ENCODE measurements at regions not wholly inside any gene's neighbourhood (a gene's known extent, or its start where the extent isn't known, plus 50 kb on each side); places are given as distances from the start of the nearest gene placed in this dataset.

GRCh38 chr20:22456109-22456508, 128.3 kb downstream of the FOXA2 start:
- H3K9me3 Mint-ChIP-seq = peaks cover 0 to 9% (median 3%) of the 10 kb centered on the region in 5 donors
- H3K4me1 ChIP-seq (ENCODE audit: insufficient read depth, low read length) = no peaks in the 10 kb centered on the region
- no peaks in the 10 kb centered on the region for H3K27me3 Mint-ChIP-seq
- POLR2A ChIA-PET = no interaction called here
- H3K36me3 Mint-ChIP-seq = no peaks in the 10 kb centered on the region
- H3K27ac Mint-ChIP-seq = no peak overlapping the region
- no peaks in the 10 kb centered on the region for H3K36me3 ChIP-seq (ENCODE audit: insufficient read depth, low read length)
- H3K4me3 ChIP-seq (ENCODE audit: low read length) = no peak overlapping the region
- no peaks in the 10 kb centered on the region for H3K27me3 ChIP-seq (ENCODE audit: insufficient read depth, low read length, poor library complexity, severe bottlenecking)
- H3K4me1 Mint-ChIP-seq = no peaks in the 10 kb centered on the region
- H3K9me3 ChIP-seq (ENCODE audit: low read length) = no peaks in the 10 kb centered on the region
- DNase-seq = no peak
- H3K27ac ChIP-seq (ENCODE audit: low read depth, low read length) = no peak overlapping the region
- H3K4me3 Mint-ChIP-seq = no peak overlapping the region
- CTCF ChIA-PET = no interaction called here

GRCh38 chr20:22455259-22455658, 129.1 kb downstream of the FOXA2 start:
- CTCF ChIA-PET = no interaction called here
- H3K36me3 Mint-ChIP-seq = no peaks in the 10 kb centered on the region
- H3K27ac ChIP-seq (ENCODE audit: low read depth, low read length) = no peak overlapping the region
- H3K9me3 Mint-ChIP-seq = peaks cover 0 to 11% (median 0%) of the 10 kb centered on the region in 5 donors
- H3K27me3 Mint-ChIP-seq = no peaks in the 10 kb centered on the region
- H3K27me3 ChIP-seq (ENCODE audit: insufficient read depth, low read length, poor library complexity, severe bottlenecking) = no peaks in the 10 kb centered on the region
- H3K36me3 ChIP-seq (ENCODE audit: insufficient read depth, low read length) = no peaks in the 10 kb centered on the region
- H3K4me3 ChIP-seq (ENCODE audit: low read length) = no peak overlapping the region
- DNase-seq = no peak
- POLR2A ChIA-PET = no interaction called here
- H3K27ac Mint-ChIP-seq = no peak overlapping the region
- H3K4me3 Mint-ChIP-seq = no peak overlapping the region
- no peaks in the 10 kb centered on the region for H3K4me1 Mint-ChIP-seq
- no peaks in the 10 kb centered on the region for H3K9me3 ChIP-seq (ENCODE audit: low read length)
- no peaks in the 10 kb centered on the region for H3K4me1 ChIP-seq (ENCODE audit: insufficient read depth, low read length)

- Mint-ChIP-seq H3K4me3 (no peak overlapping the region), H3K4me1 (no peaks in the 10 kb centered on the region), H3K9me3 (peaks cover 0 to 11% (median 3%) of the 10 kb centered on the region in 5 donors), H3K36me3 (no peaks in the 10 kb centered on the region), H3K27me3 (no peaks in the 10 kb centered on the region), H3K27ac (no peak overlapping the region)
- ChIA-PET CTCF (no interaction called here), POLR2A (no interaction called here)
- H3K9me3 ChIP-seq (ENCODE audit: low read length) = no peaks in the 10 kb centered on the region
- H3K27me3 ChIP-seq (ENCODE audit: insufficient read depth, low read length, poor library complexity, severe bottlenecking) = no peaks in the 10 kb centered on the region
- no peaks in the 10 kb centered on the region for H3K4me1 ChIP-seq (ENCODE audit: insufficient read depth, low read length)
- no peak for DNase-seq
- H3K27ac ChIP-seq (ENCODE audit: low read depth, low read length) = no peak overlapping the region
- H3K36me3 ChIP-seq (ENCODE audit: insufficient read depth, low read length) = no peaks in the 10 kb centered on the region
- no peak overlapping the region for H3K4me3 ChIP-seq (ENCODE audit: low read length)
Measured at GRCh38 chr20:22453244-22454080, 130.9 kb downstream of the FOXA2 start.

- H3K9me3 Mint-ChIP-seq = peaks cover 0 to 11% (median 3%) of the 10 kb centered on the region in 5 donors
- H3K27me3 Mint-ChIP-seq = no peaks in the 10 kb centered on the region
- Histone ChIP-seq H3K27ac (ENCODE audit: low read depth, low read length) (no peak overlapping the region), H3K9me3 (ENCODE audit: low read length) (no peaks in the 10 kb centered on the region), H3K4me1 (ENCODE audit: insufficient read depth, low read length) (no peaks in the 10 kb centered on the region), H3K4me3 (ENCODE audit: low read length) (no peak overlapping the region), H3K36me3 (ENCODE audit: insufficient read depth, low read length) (no peaks in the 10 kb centered on the region), H3K27me3 (ENCODE audit: insufficient read depth, low read length, poor library complexity, severe bottlenecking) (no peaks in the 10 kb centered on the region)
- ChIA-PET POLR2A (no interaction called here), CTCF (no interaction called here)
- DNase-seq = no peak
- H3K36me3 Mint-ChIP-seq = no peaks in the 10 kb centered on the region
- no peaks in the 10 kb centered on the region for H3K4me1 Mint-ChIP-seq
- no peak overlapping the region for H3K27ac Mint-ChIP-seq
- no peak overlapping the region for H3K4me3 Mint-ChIP-seq
Measured at GRCh38 chr20:22452442-22453011, 131.8 kb downstream of the FOXA2 start.

- H3K36me3 Mint-ChIP-seq = no peaks in the 10 kb centered on the region
- no peak for DNase-seq
- no peaks in the 10 kb centered on the region for H3K27me3 Mint-ChIP-seq
- Histone ChIP-seq H3K27me3 (ENCODE audit: insufficient read depth, low read length, poor library complexity, severe bottlenecking) (no peaks in the 10 kb centered on the region), H3K9me3 (ENCODE audit: low read length) (no peaks in the 10 kb centered on the region), H3K36me3 (ENCODE audit: insufficient read depth, low read length) (no peaks in the 10 kb centered on the region), H3K4me1 (ENCODE audit: insufficient read depth, low read length) (no peaks in the 10 kb centered on the region), H3K4me3 (ENCODE audit: low read length) (no peak overlapping the region), H3K27ac (ENCODE audit: low read depth, low read length) (no peak overlapping the region)
- no peak overlapping the region for H3K4me3 Mint-ChIP-seq
- H3K27ac Mint-ChIP-seq = no peak overlapping the region
- CTCF ChIA-PET = no interaction called here
- H3K9me3 Mint-ChIP-seq = peaks cover 0 to 8% (median 2%) of the 10 kb centered on the region in 5 donors
- POLR2A ChIA-PET = no interaction called here
- no peaks in the 10 kb centered on the region for H3K4me1 Mint-ChIP-seq
Measured at GRCh38 chr20:22450537-22450936, 133.8 kb downstream of the FOXA2 start.

GRCh38 chr20:22449188-22449973, 135.0 kb downstream of the FOXA2 start:
- H3K9me3 ChIP-seq (ENCODE audit: low read length) = no peaks in the 10 kb centered on the region
- Mint-ChIP-seq H3K4me1 (no peaks in the 10 kb centered on the region), H3K27ac (no peak overlapping the region), H3K27me3 (no peaks in the 10 kb centered on the region), H3K4me3 (no peak overlapping the region), H3K9me3 (peaks cover 0 to 6% (median 2%) of the 10 kb centered on the region in 5 donors), H3K36me3 (no peaks in the 10 kb centered on the region)
- no peaks in the 10 kb centered on the region for H3K36me3 ChIP-seq (ENCODE audit: insufficient read depth, low read length)
- no peaks in the 10 kb centered on the region for H3K27me3 ChIP-seq (ENCODE audit: insufficient read depth, low read length, poor library complexity, severe bottlenecking)
- H3K27ac ChIP-seq (ENCODE audit: low read depth, low read length) = no peak overlapping the region
- ChIA-PET CTCF (no interaction called here), POLR2A (no interaction called here)
- no peaks in the 10 kb centered on the region for H3K4me1 ChIP-seq (ENCODE audit: insufficient read depth, low read length)
- no peak for DNase-seq
- no peak overlapping the region for H3K4me3 ChIP-seq (ENCODE audit: low read length)

GRCh38 chr20:22447447-22447778, 137.0 kb downstream of the FOXA2 start:
- ChIA-PET CTCF (no interaction called here), POLR2A (no interaction called here)
- peaks cover 0 to 6% (median 4%) of the 10 kb centered on the region in 5 donors for H3K9me3 Mint-ChIP-seq
- H3K36me3 Mint-ChIP-seq = no peaks in the 10 kb centered on the region
- H3K27ac Mint-ChIP-seq = no peak overlapping the region
- DNase-seq = no peak
- H3K4me1 Mint-ChIP-seq = no peaks in the 10 kb centered on the region
- H3K27me3 ChIP-seq (ENCODE audit: insufficient read depth, low read length, poor library complexity, severe bottlenecking) = no peaks in the 10 kb centered on the region
- no peaks in the 10 kb centered on the region for H3K9me3 ChIP-seq (ENCODE audit: low read length)
- no peaks in the 10 kb centered on the region for H3K27me3 Mint-ChIP-seq
- H3K27ac ChIP-seq (ENCODE audit: low read depth, low read length) = no peak overlapping the region
- no peaks in the 10 kb centered on the region for H3K4me1 ChIP-seq (ENCODE audit: insufficient read depth, low read length)
- H3K36me3 ChIP-seq (ENCODE audit: insufficient read depth, low read length) = no peaks in the 10 kb centered on the region
- no peak overlapping the region for H3K4me3 Mint-ChIP-seq
- H3K4me3 ChIP-seq (ENCODE audit: low read length) = no peak overlapping the region

- no peaks in the 10 kb centered on the region for H3K4me1 ChIP-seq (ENCODE audit: insufficient read depth, low read length)
- POLR2A ChIA-PET = no interaction called here
- H3K9me3 ChIP-seq (ENCODE audit: low read length) = no peaks in the 10 kb centered on the region
- H3K4me3 ChIP-seq (ENCODE audit: low read length) = no peak overlapping the region
- H3K27ac ChIP-seq (ENCODE audit: low read depth, low read length) = no peak overlapping the region
- H3K36me3 Mint-ChIP-seq = no peaks in the 10 kb centered on the region
- no peaks in the 10 kb centered on the region for H3K27me3 ChIP-seq (ENCODE audit: insufficient read depth, low read length, poor library complexity, severe bottlenecking)
- H3K4me3 Mint-ChIP-seq = no peak overlapping the region
- no peak overlapping the region for H3K27ac Mint-ChIP-seq
- H3K9me3 Mint-ChIP-seq = peaks cover 0 to 6% (median 5%) of the 10 kb centered on the region in 5 donors
- CTCF ChIA-PET = no interaction called here
- no peaks in the 10 kb centered on the region for H3K36me3 ChIP-seq (ENCODE audit: insufficient read depth, low read length)
- no peak for DNase-seq
- no peaks in the 10 kb centered on the region for H3K4me1 Mint-ChIP-seq
- H3K27me3 Mint-ChIP-seq = no peaks in the 10 kb centered on the region
Measured at GRCh38 chr20:22446613-22447446, 137.5 kb downstream of the FOXA2 start.
